Upper lobe of right lung (tissue), 1 donor: ENCODE measurements at regions not wholly inside any gene's neighbourhood (a gene's known extent, or its start where the extent isn't known, plus 50 kb on each side); places are given as distances from the start of the nearest gene placed in this dataset.

Experiments used
- ATAC-seq: fragments of 200-7000 bp; cut with Tn5 transposase; one replicate; pipeline ENCODE4 v1.9.1; 2020; ENCODE audit warnings: mild to moderate bottlenecking, moderate library complexity
- DNase-seq: peaks from one replicate; pipeline ENCODE4 v3.0.0-alpha.2; 2020
- H3K27ac ChIP-seq: fragments of 200-600 bp; one replicate; pipeline ENCODE4 v1.8.0; 2022
- H3K27me3 ChIP-seq: fragments of 200-600 bp; one replicate; pipeline ENCODE4 v1.8.0; 2022; ENCODE audit warnings: mild to moderate bottlenecking
- H3K36me3 ChIP-seq: fragments of 200-600 bp; one replicate; pipeline ENCODE4 v1.8.0; 2022
- H3K4me1 ChIP-seq: fragments of 200-600 bp; one replicate; pipeline ENCODE4 v1.8.0; 2022
- H3K4me3 ChIP-seq: fragments of 200-600 bp; one replicate; pipeline ENCODE4 v1.8.0; 2022; ENCODE audit warnings: mild to moderate bottlenecking
- H3K9me3 ChIP-seq: fragments of 200-600 bp; one replicate; pipeline ENCODE4 v1.8.0; 2022
- CTCF ChIP-seq: fragments of 200-600 bp; IDR thresholded peaks from one replicate; pipeline ENCODE4 v1.8.0; 2022; ENCODE audit warnings: antibody characterized with exemption
- intact Hi-C: fragments of 100-400 bp; cut with DNase I; formaldehyde crosslinking; loops from one replicate; pipeline ENCODE4 v1.11.0; 2022
- donor health status: DM: no; HTN: yes; CAD: no; lungs with severe emphysema.

GRCh38 chr6:151167034-151167433 lies 72.7 kb upstream of the AKAP12 start:
- no peak for ATAC-seq
- no peak for TF ChIP-seq CTCF

GRCh38 chr6:151170622-151171246 lies 69.0 kb upstream of the AKAP12 start:
- intact Hi-C loops = no loop called here

More at GRCh38 chr6:151167034-151167433, 72.7 kb upstream of the AKAP12 start:
- no peaks in the 10 kb centered on the region for H3K36me3 ChIP-seq
- H3K4me3 ChIP-seq = no peak overlapping the region
- DNase-seq = no peak
- H3K27me3 ChIP-seq = no peaks in the 10 kb centered on the region
- intact Hi-C loops = no loop called here
- H3K9me3 ChIP-seq = no peaks in the 10 kb centered on the region
- H3K4me1 ChIP-seq = no peaks in the 10 kb centered on the region
- H3K27ac ChIP-seq = no peak overlapping the region

GRCh38 chr6:151172751-151173150 lies 67.0 kb upstream of the AKAP12 start:
- no peak overlapping the region for H3K4me3 ChIP-seq
- TF ChIP-seq CTCF = no peak
- H3K27ac ChIP-seq = no peak overlapping the region
- H3K27me3 ChIP-seq = no peaks in the 10 kb centered on the region
- DNase-seq = no peak
- intact Hi-C loops = no loop called here
- no peak for ATAC-seq
- no peaks in the 10 kb centered on the region for H3K4me1 ChIP-seq
- H3K36me3 ChIP-seq = no peaks in the 10 kb centered on the region
- H3K9me3 ChIP-seq = no peaks in the 10 kb centered on the region

More at GRCh38 chr6:151170622-151171246, 69.0 kb upstream of the AKAP12 start:
- Histone ChIP-seq H3K36me3 (no peaks in the 10 kb centered on the region), H3K27me3 (no peaks in the 10 kb centered on the region), H3K4me1 (no peaks in the 10 kb centered on the region), H3K4me3 (no peak overlapping the region), H3K27ac (no peak overlapping the region), H3K9me3 (no peaks in the 10 kb centered on the region)
- ATAC-seq (no peak), DNase-seq (no peak)
- no peak for TF ChIP-seq CTCF

- no peak for DNase-seq
- TF ChIP-seq CTCF = no peak
- intact Hi-C loops = no loop called here
These were observed 63.9 kb upstream of the AKAP12 start for GRCh38 chr6:151175662-151176445.

GRCh38 chr6:151176911-151177770 lies 62.6 kb upstream of the AKAP12 start:
- DNase-seq (no peak), ATAC-seq (no peak)
- H3K9me3 ChIP-seq = no peaks in the 10 kb centered on the region
- TF ChIP-seq CTCF = no peak
- intact Hi-C loops = no loop called here
- H3K36me3 ChIP-seq = no peaks in the 10 kb centered on the region
- no peak overlapping the region for H3K4me3 ChIP-seq
- no peak overlapping the region for H3K27ac ChIP-seq
- H3K4me1 ChIP-seq = no peaks in the 10 kb centered on the region
- no peaks in the 10 kb centered on the region for H3K27me3 ChIP-seq

More at GRCh38 chr6:151175662-151176445, 63.9 kb upstream of the AKAP12 start:
- Histone ChIP-seq H3K27me3 (no peaks in the 10 kb centered on the region), H3K9me3 (no peaks in the 10 kb centered on the region), H3K36me3 (no peaks in the 10 kb centered on the region), H3K4me3 (no peak overlapping the region), H3K4me1 (no peaks in the 10 kb centered on the region), H3K27ac (no peak overlapping the region)
- no peak for ATAC-seq
